Testis (tissue), 2 donors: ENCODE measurements at regions not wholly inside any gene's neighbourhood (a gene's known extent, or its start where the extent isn't known, plus 50 kb on each side); places are given as distances from the start of the nearest gene placed in this dataset.

Source experiments
- CTCF ChIP-seq, 3 experiments: fragments of 450-650 bp in 2 of 3; fragments of 200-600 bp in 1 of 3; sonication (generic) in 1 of 3; IDR thresholded peaks; one replicate each; pipeline ENCODE4 v1.5.1; 2016 to 2019; ENCODE audit warnings: antibody characterized with exemption in 3 of 3, mild to moderate bottlenecking in 2 of 3, moderate library complexity in 1 of 3
- POLR2A ChIP-seq: fragments of 450-650 bp; IDR thresholded peaks from one replicate; pipeline ENCODE4 v1.6.1; 2017; ENCODE audit warnings: antibody characterized with exemption, mild to moderate bottlenecking, moderate library complexity

GRCh38 chr5:156256642-156257041 is 70.3 kb upstream of the SGCD start:
- TF ChIP-seq POLR2A = no peak
- no peak for TF ChIP-seq CTCF (IDR thresholded peaks at IDR 0.05)
